ENCODE measurements at regions not wholly inside any gene's neighbourhood (a gene's known extent, or its start where the extent isn't known, plus 50 kb on each side); places are given as distances from the start of the nearest gene placed in this dataset.

- Mint-ChIP-seq H3K36me3 (ENCODE audit: insufficient read depth in 1 of 3, low read depth in 3 of 3) (peaks cover 0 to 5% (median 4%) of the 10 kb centered on the region in 3 experiments; a peak in 4 of 7 replicates), H3K27me3 (ENCODE audit: low read depth) (no peaks in the 10 kb centered on the region; the same call in 1 of the 2 replicates), H3K4me1 (peaks cover 14 to 16% of the 10 kb centered on the region in 2 experiments), H3K9me3 (peaks cover 7 to 9% of the 10 kb centered on the region in 2 experiments; a peak in 4 of 5 replicates), H3K4me3 (no peak overlapping the region), H3K27ac (peak overlapping the region in 1 of 3 experiments; percentile 82; a peak in 1 of 7 replicates)
- no peak overlapping the region for H3K14ac ChIP-seq (ENCODE audit: insufficient read depth, low read length)
- no peak for DNase-seq
- no CpG with 5 or more reads among the region's 10 CpGs for WGBS (ENCODE audit: extremely low coverage, insufficient read length, low lambda C conversion rate)
- H3K9ac ChIP-seq (ENCODE audit: extremely low read depth, insufficient read length, low read length), result no peak overlapping the region
- no peak overlapping the region for H2BK5ac ChIP-seq (ENCODE audit: insufficient read length, low read length)
- no peak overlapping the region for H4K5ac ChIP-seq (ENCODE audit: insufficient read length, low read depth, low read length)
- no peak overlapping the region for H3K27ac ChIP-seq (ENCODE audit: insufficient read length, low read depth, low read length)
- H2AK5ac ChIP-seq (ENCODE audit: insufficient read length, low read length), result no peak overlapping the region
- H4K20me1 ChIP-seq (ENCODE audit: control insufficient read depth, insufficient read depth, insufficient read length), result no peaks in the 10 kb centered on the region
- no peaks in the 10 kb centered on the region for H3K4me1 ChIP-seq (ENCODE audit: insufficient read depth, low read length)
- H3K56ac ChIP-seq (ENCODE audit: insufficient read length, low read depth, low read length), result no peak overlapping the region
- no peaks in the 10 kb centered on the region for H3K79me2 ChIP-seq (ENCODE audit: insufficient read depth, low read length)
- no peak overlapping the region for H2BK20ac ChIP-seq (ENCODE audit: low read depth, low read length, poor library complexity, severe bottlenecking)
- H3K4ac ChIP-seq (ENCODE audit: low read depth, low read length), result no peak overlapping the region
- H3K23ac ChIP-seq (ENCODE audit: insufficient read length, low read depth, low read length), result no peak overlapping the region
- no peaks in the 10 kb centered on the region for H3K27me3 ChIP-seq (ENCODE audit: insufficient read depth, low read length)
- H3K23me2 ChIP-seq (ENCODE audit: insufficient read length, low read depth, low read length, poor library complexity, severe bottlenecking), result no peaks in the 10 kb centered on the region
- H2BK120ac ChIP-seq (ENCODE audit: low read depth, low read length, poor library complexity, severe bottlenecking), result no peak overlapping the region
- no peak overlapping the region for H4K8ac ChIP-seq (replicated peaks; ENCODE audit: insufficient read length, low read depth, low read length)
- no peaks in the 10 kb centered on the region for H3K79me1 ChIP-seq (ENCODE audit: insufficient read depth, low read depth, low read length, poor library complexity, severe bottlenecking)
- H3K18ac ChIP-seq (ENCODE audit: insufficient read length, low read depth, low read length), result no peak overlapping the region
- H2BK15ac ChIP-seq (ENCODE audit: low read depth, low read length), result no peak overlapping the region
- TF ChIP-seq, protein P1, sequence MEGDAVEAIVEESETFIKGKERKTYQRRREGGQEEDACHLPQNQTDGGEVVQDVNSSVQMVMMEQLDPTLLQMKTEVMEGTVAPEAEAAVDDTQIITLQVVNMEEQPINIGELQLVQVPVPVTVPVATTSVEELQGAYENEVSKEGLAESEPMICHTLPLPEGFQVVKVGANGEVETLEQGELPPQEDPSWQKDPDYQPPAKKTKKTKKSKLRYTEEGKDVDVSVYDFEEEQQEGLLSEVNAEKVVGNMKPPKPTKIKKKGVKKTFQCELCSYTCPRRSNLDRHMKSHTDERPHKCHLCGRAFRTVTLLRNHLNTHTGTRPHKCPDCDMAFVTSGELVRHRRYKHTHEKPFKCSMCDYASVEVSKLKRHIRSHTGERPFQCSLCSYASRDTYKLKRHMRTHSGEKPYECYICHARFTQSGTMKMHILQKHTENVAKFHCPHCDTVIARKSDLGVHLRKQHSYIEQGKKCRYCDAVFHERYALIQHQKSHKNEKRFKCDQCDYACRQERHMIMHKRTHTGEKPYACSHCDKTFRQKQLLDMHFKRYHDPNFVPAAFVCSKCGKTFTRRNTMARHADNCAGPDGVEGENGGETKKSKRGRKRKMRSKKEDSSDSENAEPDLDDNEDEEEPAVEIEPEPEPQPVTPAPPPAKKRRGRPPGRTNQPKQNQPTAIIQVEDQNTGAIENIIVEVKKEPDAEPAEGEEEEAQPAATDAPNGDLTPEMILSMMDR (conservative IDR thresholded peaks at IDR 0.05), result no peak
- H2AFZ ChIP-seq (ENCODE audit: low read length), result no peak overlapping the region
- H3T11ph ChIP-seq (ENCODE audit: low read length), result no peak overlapping the region
- H4K91ac ChIP-seq (ENCODE audit: insufficient read length, low read depth, low read length), result no peak overlapping the region
- no peak overlapping the region for H3K4me2 ChIP-seq (ENCODE audit: insufficient read depth, insufficient read length, low read length)
- H2BK12ac ChIP-seq (ENCODE audit: insufficient read length, low read depth, low read length), result no peak overlapping the region
- H3K9me3 ChIP-seq (ENCODE audit: control insufficient read depth, low read depth, low read length), result no peaks in the 10 kb centered on the region
Observed at GRCh38 chr1:235002706-235003300, 125.8 kb downstream of the TOMM20 start.

Data from H9 (cell line).